Kidney epithelial cell (primary cell): ENCODE measurements at regions not wholly inside any gene's neighbourhood (a gene's known extent, or its start where the extent isn't known, plus 50 kb on each side); places are given as distances from the start of the nearest gene placed in this dataset.

Source experiments
- DNase-seq: peaks from one replicate; pipeline ENCODE4 v3.0.0-alpha.2; 2010; ENCODE audit warnings: low read depth
- H3K27me3 ChIP-seq: 2 replicates; pipeline ENCODE4 v1.6.0; 2011; ENCODE audit warnings: low read length; ENCODE audit not compliant: control insufficient read depth, insufficient read depth
- H3K36me3 ChIP-seq: 2 replicates; pipeline ENCODE4 v1.5.1; 2011; ENCODE audit warnings: low read length; ENCODE audit not compliant: control insufficient read depth, insufficient read depth
- H3K4me3 ChIP-seq: 2 replicates; pipeline ENCODE4 v1.5.1; 2011; ENCODE audit warnings: low read depth, mild to moderate bottlenecking, control low read depth, low read length
- CTCF ChIP-seq: IDR thresholded peaks from 2 replicates; pipeline ENCODE4 v1.5.1; 2011; ENCODE audit warnings: mild to moderate bottlenecking, moderate library complexity, low read length, control low read depth, inconsistent platforms; ENCODE audit not compliant: insufficient read depth, poor library complexity, severe bottlenecking

GRCh38 chr3:187571701-187572100, 98.5 kb downstream of the SST start:
- H3K4me3 ChIP-seq: no peak overlapping the region
- no peak for DNase-seq
- H3K27me3 ChIP-seq: no peaks in the 10 kb centered on the region
- H3K36me3 ChIP-seq: no peaks in the 10 kb centered on the region
- TF ChIP-seq CTCF: no peak

GRCh38 chr3:187570776-187571175, 99.4 kb downstream of the SST start:
- no peaks in the 10 kb centered on the region for H3K27me3 ChIP-seq
- DNase-seq: no peak
- no peak overlapping the region for H3K4me3 ChIP-seq
- no peak for TF ChIP-seq CTCF
- H3K36me3 ChIP-seq: no peaks in the 10 kb centered on the region

GRCh38 chr3:187568171-187568570, 102.0 kb downstream of the SST start:
- no peak for DNase-seq
- no peak for TF ChIP-seq CTCF
- Histone ChIP-seq H3K36me3 (no peaks in the 10 kb centered on the region), H3K4me3 (no peak overlapping the region), H3K27me3 (no peaks in the 10 kb centered on the region)

- Histone ChIP-seq H3K36me3 (no peaks in the 10 kb centered on the region), H3K27me3 (no peaks in the 10 kb centered on the region), H3K4me3 (no peak overlapping the region)
- DNase-seq: peak; percentile 90
- TF ChIP-seq CTCF: no peak
Observed at GRCh38 chr3:187567661-187568121, 102.5 kb downstream of the SST start.

GRCh38 chr3:187567021-187567420, 103.2 kb downstream of the SST start:
- no peak for DNase-seq
- Histone ChIP-seq H3K27me3 (no peaks in the 10 kb centered on the region), H3K4me3 (no peak overlapping the region), H3K36me3 (no peaks in the 10 kb centered on the region)
- TF ChIP-seq CTCF: no peak

GRCh38 chr3:187565701-187566100, 104.5 kb downstream of the SST start:
- no peak for DNase-seq
- H3K36me3 ChIP-seq: no peaks in the 10 kb centered on the region
- H3K4me3 ChIP-seq: no peak overlapping the region
- TF ChIP-seq CTCF: no peak
- no peaks in the 10 kb centered on the region for H3K27me3 ChIP-seq
